HG02678 (cell line): ENCODE measurements at regions not wholly inside any gene's neighbourhood (a gene's known extent, or its start where the extent isn't known, plus 50 kb on each side); places are given as distances from the start of the nearest gene placed in this dataset.
A peak's percentile ranks its signal among the peaks of the same experiment; 100 is the strongest.

ENCODE experiments used
- ATAC-seq: cut with Tn5 transposase; IDR thresholded peaks from one replicate; pipeline ENCODE4 v1.9.1; 2021; ENCODE audit warnings: mild to moderate bottlenecking, moderate library complexity; ENCODE audit not compliant: unreplicated experiment

- ATAC-seq: no peak
Observed at GRCh38 chr7:82567841-82568240, 124.3 kb upstream of the CACNA2D1 start.

DNA sequence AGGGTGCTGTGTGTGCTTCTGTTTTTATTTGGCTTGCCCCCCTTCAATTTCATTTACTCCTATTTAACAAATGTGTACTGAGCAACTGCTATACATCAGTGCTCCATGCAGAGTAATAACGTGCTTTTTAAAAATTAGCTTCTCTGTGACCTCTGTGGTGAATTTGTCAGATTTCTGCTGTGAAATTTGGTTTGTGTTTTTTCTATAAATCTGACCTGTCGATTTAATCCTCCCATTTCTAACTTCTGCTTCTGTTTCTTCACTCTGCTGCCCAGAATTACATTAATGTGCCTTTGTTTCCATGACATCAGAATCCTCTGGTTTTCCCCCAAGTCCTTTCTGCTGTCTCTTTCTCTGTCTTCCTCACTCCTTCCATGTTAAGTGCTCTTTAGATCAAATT is 123.8 kb upstream of the CACNA2D1 start:
- no peak for ATAC-seq

DNA sequence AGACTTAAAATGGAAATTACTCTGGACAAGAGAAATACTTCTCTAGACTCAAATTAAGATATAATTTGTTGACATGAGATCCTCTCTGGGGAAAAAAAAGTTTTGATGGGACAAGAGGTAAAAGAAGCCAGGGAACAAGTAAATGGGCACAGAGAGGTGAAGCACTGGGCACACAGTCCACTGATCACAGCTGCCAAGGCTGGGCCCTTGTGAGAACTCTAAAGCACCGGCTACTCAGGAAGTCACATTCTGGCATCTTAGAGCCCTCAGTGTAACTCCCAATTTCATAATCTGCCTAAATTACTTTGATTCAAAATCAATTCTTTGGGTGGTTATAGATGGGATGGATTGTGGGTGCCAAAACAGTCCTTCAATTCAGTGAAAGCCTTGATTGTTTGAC is 123.2 kb upstream of the CACNA2D1 start:
- no peak for ATAC-seq

- no peak for ATAC-seq
Observed at GRCh38 chr7:82562716-82563404, 119.3 kb upstream of the CACNA2D1 start.

- ATAC-seq: peak; percentile 70
Observed at GRCh38 chr7:82559193-82559805, 115.7 kb upstream of the CACNA2D1 start.

- no peak for ATAC-seq
Observed at GRCh38 chr7:82549616-82550285, 106.2 kb upstream of the CACNA2D1 start.

GRCh38 chr7:82548141-82548688 is 104.6 kb upstream of the CACNA2D1 start:
- no peak for ATAC-seq

GRCh38 chr7:82542665-82543064 is 99.1 kb upstream of the CACNA2D1 start:
- ATAC-seq: no peak

- no peak for ATAC-seq
Observed at GRCh38 chr7:82539969-82540368, 96.4 kb upstream of the CACNA2D1 start.

DNA sequence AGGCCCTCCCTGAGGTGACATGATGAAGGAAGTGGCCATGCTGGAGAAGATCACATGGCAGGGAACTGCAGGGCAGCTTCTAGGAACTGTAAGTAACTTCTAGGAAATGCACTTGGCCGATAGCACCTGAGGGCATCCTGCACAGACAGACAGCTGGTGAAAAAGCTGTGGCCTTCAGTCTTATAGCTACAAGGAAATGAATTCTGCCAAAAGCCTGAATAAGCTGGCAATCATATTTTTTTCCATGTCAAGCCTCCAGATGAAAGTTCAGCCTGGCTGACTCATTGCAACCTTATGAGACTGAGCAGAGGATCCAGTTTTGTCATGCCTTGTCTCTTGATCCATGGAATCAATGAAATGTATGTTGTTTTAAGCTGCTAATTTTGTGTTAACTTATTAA is 91.1 kb upstream of the CACNA2D1 start:
- ATAC-seq: no peak

DNA sequence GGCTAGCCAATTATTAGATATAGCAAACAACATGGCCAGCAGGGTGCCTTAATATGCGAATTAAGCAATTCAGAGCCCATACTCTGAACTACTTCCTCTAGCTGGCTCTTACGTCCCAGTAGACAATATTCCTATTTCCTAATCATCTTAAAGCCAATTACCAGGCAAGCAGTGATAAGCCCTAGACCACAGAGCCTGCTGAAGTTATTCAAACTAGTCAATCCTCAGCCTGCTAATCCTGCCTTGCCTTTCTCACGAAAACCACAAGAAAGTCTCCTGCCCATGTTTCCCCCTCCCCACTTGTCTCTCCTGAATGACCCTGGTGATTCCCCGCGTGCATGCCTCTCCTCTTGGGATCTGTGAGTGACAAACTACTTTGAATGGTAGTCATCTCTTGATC is 86.8 kb upstream of the CACNA2D1 start:
- ATAC-seq: no peak

GRCh38 chr7:82528577-82529310 is 85.2 kb upstream of the CACNA2D1 start:
- no peak for ATAC-seq

DNA sequence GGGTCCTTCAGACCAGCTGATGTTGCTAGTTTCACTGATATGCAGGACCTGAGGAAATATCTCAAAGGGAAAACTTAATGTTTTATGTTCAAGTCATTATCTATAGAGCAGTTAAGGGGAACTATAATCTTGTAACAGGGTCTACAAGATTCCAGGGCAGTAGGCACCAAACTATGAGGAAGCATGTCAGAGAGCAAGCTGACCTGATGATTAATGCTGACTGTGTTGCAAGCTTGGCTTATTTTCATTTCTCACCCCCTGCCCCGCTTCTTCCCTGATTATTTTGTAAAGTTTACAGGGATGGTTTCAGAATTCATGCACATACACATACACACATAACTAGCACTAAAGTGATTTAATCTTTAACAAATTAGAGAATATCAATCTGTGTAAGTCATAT is 84.3 kb upstream of the CACNA2D1 start:
- no peak for ATAC-seq

- ATAC-seq: no peak
Observed at GRCh38 chr7:82521906-82522445, 78.4 kb upstream of the CACNA2D1 start.

DNA sequence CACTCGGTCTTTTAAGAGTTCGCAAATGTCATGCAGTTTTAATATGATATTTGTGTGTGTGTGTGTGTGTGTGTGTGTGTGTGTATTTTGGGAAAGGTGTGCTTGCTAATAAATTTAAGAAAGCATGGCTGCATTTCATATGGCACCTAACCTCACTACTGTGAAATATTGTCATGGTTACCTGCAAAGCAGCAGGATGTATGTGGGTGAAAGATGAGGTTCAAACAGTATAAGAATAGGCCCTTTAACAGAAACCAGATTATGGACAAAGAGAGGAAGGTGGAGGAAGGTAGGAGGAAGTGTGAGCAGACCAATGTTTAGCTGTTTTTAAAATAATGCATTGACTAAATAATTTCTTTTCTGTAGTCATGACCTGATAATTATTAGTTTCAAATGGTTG is 73.5 kb upstream of the CACNA2D1 start:
- no peak for ATAC-seq

DNA sequence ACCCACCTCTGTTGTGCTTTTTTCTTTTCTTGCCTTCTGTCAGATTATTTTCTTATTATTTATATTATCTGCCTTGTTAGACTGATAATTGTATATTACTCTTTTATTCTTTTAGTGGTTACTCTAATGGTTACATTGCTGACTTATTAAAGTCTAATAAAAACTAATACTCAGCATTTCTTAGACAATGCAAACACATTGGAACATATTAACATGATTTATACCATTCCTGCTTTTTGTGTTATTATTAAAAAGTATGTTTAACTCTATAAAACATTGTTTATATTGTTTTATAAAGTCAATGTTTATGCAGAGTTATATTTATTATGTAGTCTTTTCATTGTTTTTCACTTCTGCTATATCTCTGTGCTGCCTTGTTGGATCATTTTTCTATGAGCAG is 68.0 kb upstream of the CACNA2D1 start:
- no peak for ATAC-seq

DNA sequence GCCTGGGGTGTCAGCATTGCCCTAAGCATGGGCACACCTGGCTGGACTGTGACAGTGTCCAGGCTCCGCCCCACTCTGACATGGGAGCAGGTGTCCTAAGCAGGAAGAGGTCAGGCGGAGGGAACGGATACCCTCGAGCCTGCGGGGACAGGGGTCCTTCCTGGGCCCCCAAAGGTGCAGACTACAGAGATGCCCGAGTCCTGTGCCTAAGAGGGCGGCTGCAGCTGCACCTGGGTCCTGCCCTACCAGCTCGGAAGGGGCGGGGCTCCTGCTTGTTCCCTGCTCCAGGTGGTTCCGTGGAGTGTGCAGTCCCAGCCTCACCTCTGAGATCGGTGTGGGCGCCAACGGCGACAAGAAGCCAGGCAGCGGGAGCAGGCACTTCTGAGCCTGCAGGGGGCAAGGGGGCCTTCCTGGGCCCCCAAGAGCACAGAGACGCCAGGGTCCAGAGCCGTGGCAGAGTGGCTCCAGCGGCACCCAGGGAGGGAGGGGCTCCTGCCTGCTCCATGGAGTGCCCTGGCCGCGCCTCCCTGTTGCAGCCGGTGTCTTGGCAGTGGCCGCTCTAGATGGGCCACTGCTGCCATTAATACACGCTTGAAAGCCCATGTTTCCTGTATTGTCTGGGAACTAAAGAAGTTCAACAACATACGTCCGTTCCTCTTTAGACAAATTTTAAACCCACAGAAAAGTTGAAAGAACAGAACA is 64.5 kb upstream of the CACNA2D1 start:
- ATAC-seq: no peak

DNA sequence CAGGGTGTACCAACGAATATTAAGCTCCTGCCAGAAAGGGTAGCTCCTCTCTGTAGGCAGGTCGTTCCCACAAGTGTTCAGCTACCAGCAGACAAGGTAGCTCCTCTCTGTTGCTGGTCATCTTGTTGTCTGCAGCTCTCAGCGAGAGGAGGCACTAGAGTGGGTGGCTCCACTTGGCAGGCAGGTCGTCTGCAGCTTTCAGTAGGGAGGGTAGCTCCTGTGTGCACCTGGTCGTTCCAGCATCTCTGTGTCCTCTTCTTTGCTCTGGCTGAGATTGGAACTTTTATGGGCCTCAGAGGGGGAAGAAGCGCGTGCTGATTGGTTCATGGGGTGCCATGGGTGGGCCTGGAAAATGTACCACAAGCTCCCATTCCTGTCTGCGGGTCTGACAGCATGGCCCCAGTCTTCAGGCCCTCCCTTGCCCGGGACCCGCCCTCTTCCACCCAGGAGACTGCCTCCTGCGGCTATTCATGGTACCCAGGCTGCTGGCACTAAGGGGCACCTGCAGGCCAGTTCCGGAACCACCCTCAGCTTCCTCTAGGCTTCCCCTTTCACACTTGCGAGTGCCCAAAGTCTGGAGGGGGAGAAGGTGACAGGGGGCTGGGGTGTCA is 63.9 kb upstream of the CACNA2D1 start:
- ATAC-seq: no peak

DNA sequence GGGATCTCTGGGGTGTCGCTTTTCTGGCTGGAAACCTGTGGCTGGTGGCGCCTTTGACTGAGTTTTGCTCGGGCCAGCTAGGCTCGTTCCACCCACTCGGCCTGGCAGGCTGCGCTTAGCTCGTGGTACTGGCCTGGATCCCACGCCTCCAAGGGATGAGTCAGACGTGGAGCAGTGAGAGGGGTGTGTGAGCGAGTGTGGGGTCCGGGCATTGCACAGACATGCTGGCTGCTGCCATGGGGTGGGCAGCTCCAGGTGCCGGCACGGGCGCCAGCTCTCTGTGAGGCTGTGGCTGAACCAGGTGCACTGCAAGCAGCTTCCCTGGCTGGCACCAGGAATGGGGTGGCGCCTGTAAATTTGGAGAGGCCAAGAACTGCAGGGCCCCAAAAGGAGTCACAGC is 63.1 kb upstream of the CACNA2D1 start:
- no peak for ATAC-seq

DNA sequence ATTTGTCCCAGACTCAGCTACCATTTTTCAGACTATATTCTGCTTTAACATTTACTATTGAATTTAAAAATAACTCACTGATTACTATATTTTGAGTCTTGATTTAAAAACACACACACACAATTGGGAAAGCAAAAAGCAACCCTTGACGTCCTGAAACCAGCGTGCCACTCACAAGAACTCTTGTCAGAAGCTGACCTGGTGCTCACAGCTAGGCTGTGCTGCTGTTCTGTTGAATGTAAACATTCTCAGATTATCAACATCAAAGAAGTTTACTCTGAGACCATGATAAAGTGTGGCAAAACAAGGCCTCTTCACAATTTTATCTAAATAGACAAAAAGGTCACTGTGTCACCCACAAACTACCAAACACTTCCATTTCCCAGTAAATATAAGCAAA is 62.6 kb upstream of the CACNA2D1 start:
- ATAC-seq: no peak
